Breast epithelium (tissue), 3 donors: ENCODE measurements at regions not wholly inside any gene's neighbourhood (a gene's known extent, or its start where the extent isn't known, plus 50 kb on each side); places are given as distances from the start of the nearest gene placed in this dataset.

Experiments used
- POLR2A ChIP-seq: fragments of 450-650 bp; IDR thresholded peaks from one replicate; pipeline ENCODE4 v1.6.1; 2016; ENCODE audit warnings: antibody characterized with exemption, mild to moderate bottlenecking, moderate library complexity
- TF ChIP-seq, protein P1 (sequence below), 3 donors: fragments of 450-650 bp; IDR thresholded peaks; one replicate each; pipeline ENCODE4 v1.5.1; 2016 to 2017; ENCODE audit warnings: antibody characterized with exemption in 3 of 3, mild to moderate bottlenecking in 3 of 3, moderate library complexity in 3 of 3

GRCh38 chr1:55641947-55642346 is 426.8 kb upstream of the USP24 start:
- TF ChIP-seq, protein P1, sequence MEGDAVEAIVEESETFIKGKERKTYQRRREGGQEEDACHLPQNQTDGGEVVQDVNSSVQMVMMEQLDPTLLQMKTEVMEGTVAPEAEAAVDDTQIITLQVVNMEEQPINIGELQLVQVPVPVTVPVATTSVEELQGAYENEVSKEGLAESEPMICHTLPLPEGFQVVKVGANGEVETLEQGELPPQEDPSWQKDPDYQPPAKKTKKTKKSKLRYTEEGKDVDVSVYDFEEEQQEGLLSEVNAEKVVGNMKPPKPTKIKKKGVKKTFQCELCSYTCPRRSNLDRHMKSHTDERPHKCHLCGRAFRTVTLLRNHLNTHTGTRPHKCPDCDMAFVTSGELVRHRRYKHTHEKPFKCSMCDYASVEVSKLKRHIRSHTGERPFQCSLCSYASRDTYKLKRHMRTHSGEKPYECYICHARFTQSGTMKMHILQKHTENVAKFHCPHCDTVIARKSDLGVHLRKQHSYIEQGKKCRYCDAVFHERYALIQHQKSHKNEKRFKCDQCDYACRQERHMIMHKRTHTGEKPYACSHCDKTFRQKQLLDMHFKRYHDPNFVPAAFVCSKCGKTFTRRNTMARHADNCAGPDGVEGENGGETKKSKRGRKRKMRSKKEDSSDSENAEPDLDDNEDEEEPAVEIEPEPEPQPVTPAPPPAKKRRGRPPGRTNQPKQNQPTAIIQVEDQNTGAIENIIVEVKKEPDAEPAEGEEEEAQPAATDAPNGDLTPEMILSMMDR (IDR thresholded peaks at IDR 0.05), result no peak
- no peak for TF ChIP-seq POLR2A
